ENCODE measurements at regions not wholly inside any gene's neighbourhood (a gene's known extent, or its start where the extent isn't known, plus 50 kb on each side); places are given as distances from the start of the nearest gene placed in this dataset.
"Not testable (repeated sequence)": the region's sequence is repeated elsewhere in the genome, so short reads cannot be mapped to it uniquely, and the experiment has no call there.

DNA sequence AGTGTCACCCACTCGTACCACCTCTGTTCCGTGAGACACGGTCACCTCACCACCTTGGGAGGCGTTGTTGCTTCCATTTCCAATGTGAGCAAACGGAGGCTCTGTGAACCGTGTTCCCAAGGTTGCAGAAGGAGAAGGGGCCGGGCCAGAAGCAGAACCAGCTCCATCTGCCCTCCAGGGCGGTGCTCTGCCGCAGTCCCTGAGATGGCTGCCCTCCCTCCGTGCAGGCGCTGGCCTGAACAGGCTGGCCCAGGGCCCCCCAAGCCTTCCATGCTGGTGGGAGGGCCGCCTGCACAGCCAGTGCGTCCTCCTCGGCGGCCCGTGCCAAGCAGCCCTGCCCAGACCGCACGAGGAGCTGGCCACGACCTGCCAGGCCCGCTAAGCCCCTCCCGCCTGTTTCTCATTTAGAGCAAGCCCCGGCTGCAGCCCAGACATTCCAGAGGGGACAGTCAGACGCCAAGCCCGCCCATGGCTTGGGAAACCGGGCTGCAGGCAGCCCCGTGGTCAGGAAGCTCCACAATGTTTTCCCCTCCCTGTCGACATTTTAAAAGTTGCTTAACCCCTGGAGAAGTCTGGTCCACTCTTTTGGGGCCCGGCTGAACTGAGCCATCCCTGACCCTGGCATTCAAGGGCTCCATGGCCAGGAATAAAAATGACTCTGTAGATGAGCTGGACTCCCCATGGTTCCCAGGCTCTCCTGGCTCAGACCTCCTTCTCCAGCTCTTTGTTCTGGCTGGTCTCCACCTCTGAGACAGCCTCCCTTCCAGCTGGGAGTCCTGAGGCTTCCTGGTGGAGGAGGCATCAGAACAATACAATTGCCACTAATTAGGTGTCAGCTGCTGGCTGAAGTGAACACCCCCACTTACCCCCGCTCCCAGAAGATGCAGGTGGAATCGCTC, 236.0 kb downstream of the BCL11B start:
- DNase-seq (ENCODE audit: insufficient read length, low spot score): no peak
- TF ChIP-seq, protein P1, sequence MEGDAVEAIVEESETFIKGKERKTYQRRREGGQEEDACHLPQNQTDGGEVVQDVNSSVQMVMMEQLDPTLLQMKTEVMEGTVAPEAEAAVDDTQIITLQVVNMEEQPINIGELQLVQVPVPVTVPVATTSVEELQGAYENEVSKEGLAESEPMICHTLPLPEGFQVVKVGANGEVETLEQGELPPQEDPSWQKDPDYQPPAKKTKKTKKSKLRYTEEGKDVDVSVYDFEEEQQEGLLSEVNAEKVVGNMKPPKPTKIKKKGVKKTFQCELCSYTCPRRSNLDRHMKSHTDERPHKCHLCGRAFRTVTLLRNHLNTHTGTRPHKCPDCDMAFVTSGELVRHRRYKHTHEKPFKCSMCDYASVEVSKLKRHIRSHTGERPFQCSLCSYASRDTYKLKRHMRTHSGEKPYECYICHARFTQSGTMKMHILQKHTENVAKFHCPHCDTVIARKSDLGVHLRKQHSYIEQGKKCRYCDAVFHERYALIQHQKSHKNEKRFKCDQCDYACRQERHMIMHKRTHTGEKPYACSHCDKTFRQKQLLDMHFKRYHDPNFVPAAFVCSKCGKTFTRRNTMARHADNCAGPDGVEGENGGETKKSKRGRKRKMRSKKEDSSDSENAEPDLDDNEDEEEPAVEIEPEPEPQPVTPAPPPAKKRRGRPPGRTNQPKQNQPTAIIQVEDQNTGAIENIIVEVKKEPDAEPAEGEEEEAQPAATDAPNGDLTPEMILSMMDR (IDR thresholded peaks at IDR 0.05; ENCODE audit: insufficient read depth, missing control alignments): no peak
- FAIRE-seq: no peak

DNA sequence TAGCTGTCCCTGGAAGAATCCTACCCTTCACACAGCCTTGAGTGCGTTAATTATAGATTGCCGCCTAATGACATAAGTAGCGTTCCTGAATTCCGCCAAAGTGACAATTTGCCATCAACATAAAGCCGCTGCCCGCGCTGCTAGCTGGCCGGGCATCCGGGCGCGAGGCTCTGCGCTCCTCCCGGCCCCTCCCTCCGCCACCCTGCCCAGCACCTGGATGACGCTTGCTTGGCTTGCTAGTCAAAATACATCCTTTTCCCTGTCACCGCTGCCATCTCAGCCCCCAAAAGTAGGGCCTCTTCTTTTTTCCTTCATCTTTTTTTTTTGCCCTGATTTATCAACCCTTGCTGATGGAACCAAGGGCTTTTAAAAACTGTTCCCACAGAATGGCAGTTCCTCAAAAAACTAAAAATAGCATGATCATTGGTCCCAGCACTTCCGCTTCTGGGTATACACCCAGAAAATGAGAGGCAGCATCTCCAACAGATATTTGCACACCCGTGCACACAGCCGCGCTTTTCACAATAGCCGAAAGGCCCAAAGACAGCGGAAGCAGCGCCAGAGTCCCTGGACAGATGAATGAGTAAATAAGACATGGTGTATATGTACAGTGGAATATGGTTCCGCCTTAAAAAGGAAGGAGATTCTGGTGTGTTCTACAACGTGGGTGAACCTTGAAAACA, 235.2 kb downstream of the BCL11B start:
- FAIRE-seq: no peak
- TF ChIP-seq, protein P1 (IDR thresholded peaks at IDR 0.05; ENCODE audit: insufficient read depth, missing control alignments): no peak
- no peak for DNase-seq (ENCODE audit: insufficient read length, low spot score)

DNA sequence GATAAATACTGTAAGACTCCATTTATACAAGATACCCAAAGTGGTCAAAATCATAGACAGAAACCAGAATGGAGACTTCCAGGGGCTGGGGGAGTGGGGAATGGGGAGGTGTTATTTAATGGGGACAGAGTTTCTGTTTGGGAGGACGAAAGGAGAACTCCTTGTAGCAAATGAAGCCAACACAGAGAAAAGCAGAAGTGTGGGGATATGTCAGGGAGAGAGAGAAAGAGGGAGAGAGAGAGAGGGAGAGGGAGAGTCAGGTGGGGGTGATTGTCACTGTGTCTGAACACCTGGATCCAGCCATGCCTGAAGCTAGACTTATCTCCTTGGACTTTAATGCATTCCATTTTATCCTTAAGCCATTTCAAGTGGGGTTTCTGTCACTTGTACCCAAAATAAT, 234.7 kb downstream of the BCL11B start:
- DNase-seq (ENCODE audit: insufficient read length, low spot score); FAIRE-seq: not testable (repeated sequence)

DNA sequence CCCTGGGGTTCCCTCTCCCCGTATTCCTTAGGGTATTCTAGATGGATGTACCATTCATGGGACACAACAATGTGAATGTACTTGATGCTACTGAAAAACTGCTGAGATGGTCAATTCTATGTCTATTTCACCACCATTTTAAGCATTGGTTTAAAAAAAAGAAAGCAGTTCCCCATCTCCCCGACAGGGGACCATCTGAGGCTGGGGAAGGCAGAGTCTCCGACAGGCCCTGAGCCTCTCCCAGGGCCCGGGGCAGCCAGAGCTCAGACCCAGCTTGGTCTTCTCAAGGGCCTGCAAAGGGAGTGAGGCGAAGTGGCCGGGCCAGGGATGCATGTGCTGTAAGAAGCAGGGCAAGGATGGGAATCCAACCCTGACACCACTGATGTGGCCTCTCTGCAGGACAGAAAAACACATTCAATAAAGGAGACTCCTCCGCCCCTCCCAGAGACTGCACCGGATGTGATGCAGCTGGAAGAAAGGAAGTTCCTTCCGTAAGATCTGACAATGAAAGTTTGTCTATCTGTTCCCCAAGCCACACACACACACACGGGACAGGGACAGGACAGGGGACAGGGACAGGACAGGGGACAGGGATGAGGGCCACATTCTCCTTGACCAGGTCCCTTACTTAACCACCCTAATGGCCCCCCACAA, 234.1 kb downstream of the BCL11B start:
- TF ChIP-seq, protein P1 (IDR thresholded peaks at IDR 0.05; ENCODE audit: insufficient read depth, missing control alignments): no peak
- DNase-seq (ENCODE audit: insufficient read length, low spot score) (no peak), FAIRE-seq (no peak)

DNA sequence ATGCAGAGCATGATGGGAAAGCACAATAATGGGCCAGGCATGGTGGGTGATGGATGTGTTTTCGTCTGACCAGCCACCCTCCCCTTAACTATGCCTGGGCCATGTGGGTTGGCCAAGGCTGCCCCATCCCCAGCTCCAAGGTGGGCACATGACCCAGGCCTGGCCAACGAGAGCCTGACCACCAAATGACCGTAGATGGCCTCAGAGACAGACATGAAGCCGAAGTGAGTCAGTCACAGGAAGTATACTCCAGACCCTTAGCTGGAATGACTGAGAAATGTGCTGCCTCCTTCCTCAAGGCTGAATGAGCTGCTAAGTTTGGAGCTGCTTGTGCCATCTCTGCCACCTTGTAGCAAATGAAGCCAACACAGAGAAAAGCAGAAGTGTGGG, 233.6 kb downstream of the BCL11B start:
- FAIRE-seq (no peak), DNase-seq (ENCODE audit: insufficient read length, low spot score) (no peak)
- TF ChIP-seq, protein P1 (IDR thresholded peaks at IDR 0.05; ENCODE audit: insufficient read depth, missing control alignments): no peak

DNA sequence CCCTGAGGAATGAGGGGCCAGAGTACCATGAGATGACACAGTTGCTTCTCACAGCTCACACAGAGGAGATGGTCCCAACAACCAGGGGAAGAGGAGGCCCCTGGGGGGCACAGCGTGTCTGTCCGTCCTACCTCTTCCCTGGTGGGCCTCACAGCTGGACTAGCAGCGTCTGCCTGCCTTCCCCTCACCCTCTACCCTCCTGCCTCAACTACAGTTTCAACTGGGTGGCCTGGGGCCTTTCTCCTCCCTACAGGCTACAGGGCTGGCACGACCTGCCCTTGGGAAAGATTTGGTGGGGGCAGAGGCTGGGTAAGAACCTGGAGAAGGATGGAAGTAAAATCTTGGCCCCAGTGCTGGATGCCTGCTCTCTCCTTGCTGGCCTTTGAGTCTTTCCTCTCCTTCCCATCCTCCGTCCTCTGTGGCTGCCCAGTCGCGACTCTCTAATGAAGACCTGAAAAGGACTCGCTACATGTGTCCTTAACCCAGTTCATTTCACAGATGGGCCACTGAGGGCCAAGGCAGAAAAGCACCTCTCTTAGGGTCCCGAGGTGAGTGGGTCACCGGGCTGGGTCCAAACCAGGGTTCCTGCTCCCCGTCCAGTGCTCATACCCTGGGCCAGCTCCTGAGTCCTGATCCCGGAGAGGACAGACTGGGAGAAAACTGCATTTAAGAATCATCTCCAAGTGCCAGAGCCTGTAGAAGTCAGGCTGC, 232.5 kb downstream of the BCL11B start:
- DNase-seq (ENCODE audit: insufficient read length, low spot score) (no peak), FAIRE-seq (no peak)
- TF ChIP-seq, protein P1 (IDR thresholded peaks at IDR 0.05; ENCODE audit: insufficient read depth, missing control alignments): no peak

DNA sequence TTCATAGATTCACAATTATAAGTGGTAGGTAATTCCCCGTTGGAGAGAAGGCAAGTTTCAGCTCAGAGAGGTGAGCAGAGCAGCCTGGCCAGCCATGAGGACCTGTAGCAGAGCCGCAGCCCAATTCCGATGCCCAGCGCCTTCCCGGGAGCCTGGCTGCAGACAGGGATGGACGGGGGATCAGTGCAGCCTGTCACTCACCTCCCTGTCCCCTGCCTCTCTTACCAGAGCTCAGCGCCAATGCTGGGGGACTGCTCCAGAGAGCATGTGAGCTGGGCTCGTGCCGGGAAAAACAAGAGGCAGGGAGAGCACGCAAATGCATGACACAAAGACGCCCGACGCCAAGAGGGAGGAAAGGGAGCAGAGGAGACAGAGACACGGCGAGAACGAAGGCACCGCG, 231.9 kb downstream of the BCL11B start:
- DNase-seq (ENCODE audit: insufficient read length, low spot score): no peak
- TF ChIP-seq, protein P1 (IDR thresholded peaks at IDR 0.05; ENCODE audit: insufficient read depth, missing control alignments): no peak
- no peak for FAIRE-seq
